ENCODE measurements at regions not wholly inside any gene's neighbourhood (a gene's known extent, or its start where the extent isn't known, plus 50 kb on each side); places are given as distances from the start of the nearest gene placed in this dataset.

DNA sequence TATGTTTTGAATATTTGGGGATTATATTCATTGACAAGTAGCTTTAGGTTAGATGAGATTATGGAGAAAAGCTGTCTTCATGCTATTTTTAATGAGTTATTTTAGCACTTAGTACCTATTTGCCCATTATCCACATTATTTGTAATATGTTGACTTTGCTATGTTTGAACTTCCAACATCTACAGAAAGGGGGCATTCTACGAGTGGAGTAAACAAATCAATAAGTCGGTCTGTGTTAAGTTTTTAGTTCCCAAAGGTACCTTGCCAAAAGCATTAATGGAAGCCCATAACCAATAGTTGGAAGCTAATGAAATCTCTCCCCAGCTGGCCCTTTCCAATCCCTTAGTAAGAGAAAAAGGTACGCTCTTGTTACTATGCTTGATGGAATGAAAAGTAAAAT, 250.0 kb upstream of the E2F7 start:
- no peak for TF ChIP-seq CTCF (IDR thresholded peaks at IDR 0.05)

- TF ChIP-seq CTCF (IDR thresholded peaks at IDR 0.05) = no peak
Observed at GRCh38 chr12:77314378-77315052, 249.1 kb upstream of the E2F7 start.

- no peak for TF ChIP-seq CTCF (IDR thresholded peaks at IDR 0.05)
Observed at GRCh38 chr12:77308056-77308455, 242.7 kb upstream of the E2F7 start.

DNA sequence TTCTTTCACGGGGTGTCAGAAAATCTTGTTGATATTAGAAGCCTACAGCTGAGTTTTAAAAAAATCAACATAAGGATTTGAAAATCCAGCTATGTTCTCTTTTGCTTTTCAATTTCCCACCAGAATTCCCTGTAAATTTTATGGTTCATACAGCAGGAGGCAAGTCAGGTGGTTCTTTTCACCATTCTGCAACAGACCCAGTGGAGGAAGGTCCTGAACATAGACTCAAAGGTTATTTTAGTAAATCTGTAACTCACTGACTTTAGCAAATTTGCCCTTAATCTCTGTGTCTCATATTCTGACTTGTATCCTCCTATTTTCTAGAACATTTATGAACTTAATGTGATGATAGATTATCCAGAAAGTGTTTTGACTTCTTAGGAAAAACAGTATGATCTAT, 235.4 kb upstream of the E2F7 start:
- no peak for TF ChIP-seq CTCF (IDR thresholded peaks at IDR 0.05)

DNA sequence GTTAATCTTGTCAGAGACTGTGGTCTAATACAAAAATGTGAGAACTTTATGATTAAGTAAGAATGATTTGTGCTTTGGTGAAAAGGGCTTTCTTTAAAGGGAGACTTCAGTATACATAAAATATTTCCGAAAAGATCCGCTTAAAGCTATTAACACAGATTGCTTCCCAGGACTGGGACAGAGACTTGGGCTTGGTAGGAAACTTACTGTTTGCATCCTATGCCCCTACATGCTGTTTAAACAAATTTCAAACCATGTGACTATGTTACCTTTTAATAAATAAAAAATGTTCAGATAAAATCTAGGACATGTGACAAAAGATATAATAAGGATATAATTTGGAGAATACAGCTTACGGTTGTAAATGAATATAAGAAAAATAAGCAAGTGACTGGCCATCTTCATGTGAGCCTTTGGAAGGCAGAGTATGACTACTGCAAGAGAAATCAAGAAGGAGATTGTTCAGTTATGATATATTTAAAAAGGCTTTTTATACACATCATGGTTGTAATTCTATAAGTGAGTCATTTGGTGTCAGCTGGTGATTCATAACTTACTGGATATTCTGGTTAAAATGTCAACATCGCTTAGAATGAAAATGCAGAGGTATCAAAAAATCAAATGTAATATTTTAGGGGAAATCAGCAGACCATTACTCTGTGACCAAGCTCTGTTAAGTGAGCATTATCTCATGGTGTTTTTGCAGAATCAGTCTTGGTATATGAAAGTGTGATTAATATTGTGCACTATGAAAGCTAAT, 234.7 kb upstream of the E2F7 start:
- TF ChIP-seq CTCF (IDR thresholded peaks at IDR 0.05) = no peak

- TF ChIP-seq CTCF (IDR thresholded peaks at IDR 0.05) = no peak
Observed at GRCh38 chr12:77299001-77299400, 233.6 kb upstream of the E2F7 start.

DNA sequence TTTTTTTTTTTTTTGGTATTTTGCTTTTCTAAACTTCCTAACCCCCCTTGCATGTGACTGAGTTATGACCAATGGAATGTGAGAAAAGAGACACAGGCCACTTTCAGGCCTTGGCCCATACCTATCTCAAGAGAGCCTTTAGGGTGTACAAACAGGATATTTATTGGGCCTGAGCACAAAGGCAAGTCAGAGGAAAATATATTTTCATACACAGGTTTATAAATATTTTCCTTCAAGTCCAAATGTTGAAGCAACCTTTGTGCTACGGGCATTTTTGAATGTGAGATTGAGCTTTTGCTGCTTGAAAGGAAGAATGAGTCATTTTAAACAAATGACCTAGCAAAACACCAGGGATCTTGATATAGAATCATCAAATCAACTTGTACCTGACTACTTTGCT, 228.6 kb upstream of the E2F7 start:
- TF ChIP-seq CTCF (IDR thresholded peaks at IDR 0.05) = no peak

Measured in LNCAP (cell line).